PC-9 (cell line): ENCODE measurements at regions not wholly inside any gene's neighbourhood (a gene's known extent, or its start where the extent isn't known, plus 50 kb on each side); places are given as distances from the start of the nearest gene placed in this dataset.

ENCODE experiments used
- CTCF ChIP-seq: fragments of 200-600 bp; sonication (generic); conservative IDR thresholded peaks from 2 replicates; pipeline ENCODE4 v1.6.1; 2017; ENCODE audit warnings: mixed run types, antibody characterized with exemption, mild to moderate bottlenecking, moderate library complexity
- EZH2 ChIP-seq: fragments of 200-600 bp; sonication (generic); IDR thresholded peaks from 2 replicates; pipeline ENCODE4 v1.8.0; 2017; ENCODE audit warnings: antibody characterized with exemption, low read depth

- TF ChIP-seq CTCF = no peak
- no peak for TF ChIP-seq EZH2
Observed at GRCh38 chr5:152136321-152136720, 211.7 kb upstream of the GLRA1 start.
